Keratinocyte (primary cell): ENCODE measurements at regions not wholly inside any gene's neighbourhood (a gene's known extent, or its start where the extent isn't known, plus 50 kb on each side); places are given as distances from the start of the nearest gene placed in this dataset.

Experiments used
- DNase-seq: peaks from one replicate; pipeline ENCODE4 v3.0.0-alpha.2; 2011; ENCODE audit warnings: low read depth, missing footprints, low spot score
- FAIRE-seq: peaks from 2 replicates; lab custom pipeline; 2011; peaks lifted over from hg19 to GRCh38; lab: Jason Lieb, UNC
- H2AFZ ChIP-seq: 2 replicates; pipeline ENCODE4 v1.6.0; 2012; ENCODE audit warnings: low read length, control low read depth, inconsistent platforms; ENCODE audit not compliant: control insufficient read depth
- H3K27ac ChIP-seq: 2 replicates; pipeline ENCODE4 v1.5.1; 2011; ENCODE audit warnings: low read length; ENCODE audit not compliant: control insufficient read depth, insufficient read depth
- H3K27me3 ChIP-seq: 3 replicates; pipeline ENCODE4 v1.6.0; 2011; ENCODE audit warnings: low read length; ENCODE audit not compliant: control insufficient read depth, insufficient read depth; ENCODE audit errors: extremely low read depth
- H3K36me3 ChIP-seq, 2 experiments: 2 replicates in 1 of 2; 3 replicates in 1 of 2; pipeline ENCODE4 v1.5.1; 2011; ENCODE audit warnings: low read length in 2 of 2, mild to moderate bottlenecking in 1 of 2; ENCODE audit not compliant: control insufficient read depth in 2 of 2, insufficient read depth in 2 of 2; ENCODE audit errors: extremely low read depth in 1 of 2
- H3K4me1 ChIP-seq: 3 replicates; pipeline ENCODE4 v1.5.1; 2011; ENCODE audit warnings: low read length; ENCODE audit not compliant: control insufficient read depth, insufficient read depth; ENCODE audit errors: extremely low read depth
- H3K4me2 ChIP-seq: 3 replicates; pipeline ENCODE4 v1.6.0; 2011; ENCODE audit warnings: low read depth, low read length; ENCODE audit not compliant: control insufficient read depth, insufficient read depth; ENCODE audit errors: extremely low read depth
- H3K4me3 ChIP-seq, 3 experiments: fragments of 200-600 bp in 1 of 3; sonication (generic) in 1 of 3; 2 replicates in 2 of 3; 3 replicates in 1 of 3; pipeline ENCODE4 v1.5.1; 2011 to 2016; ENCODE audit warnings: low read length in 3 of 3, mild to moderate bottlenecking in 3 of 3, control low read depth in 2 of 3, inconsistent platforms in 1 of 3, low read depth in 1 of 3, mixed read lengths in 1 of 3, mixed run types in 1 of 3, moderate library complexity in 1 of 3; ENCODE audit not compliant: control insufficient read depth in 2 of 3, insufficient read depth in 2 of 3; ENCODE audit errors: extremely low read depth in 1 of 3
- H3K79me2 ChIP-seq: 2 replicates; pipeline ENCODE4 v1.6.0; 2012; ENCODE audit warnings: low read length; ENCODE audit not compliant: control insufficient read depth, insufficient read depth
- H3K9ac ChIP-seq: 3 replicates; pipeline ENCODE4 v1.6.0; 2011; ENCODE audit warnings: low read length; ENCODE audit not compliant: control insufficient read depth, insufficient read depth; ENCODE audit errors: extremely low read depth
- H3K9me1 ChIP-seq: 3 replicates; pipeline ENCODE4 v1.6.0; 2011; ENCODE audit warnings: low read length; ENCODE audit not compliant: control insufficient read depth, insufficient read depth; ENCODE audit errors: extremely low read depth
- H3K9me3 ChIP-seq: 2 replicates; pipeline ENCODE4 v1.5.1; 2012; ENCODE audit warnings: low read depth, low read length; ENCODE audit not compliant: control insufficient read depth
- H4K20me1 ChIP-seq: 3 replicates; pipeline ENCODE4 v1.6.0; 2011; ENCODE audit warnings: low read length; ENCODE audit not compliant: control insufficient read depth, insufficient read depth; ENCODE audit errors: extremely low read depth
- CTCF ChIP-seq, 3 experiments: IDR thresholded peaks in 1 of 3; conservative IDR thresholded peaks in 1 of 3; optimal IDR thresholded peaks in 1 of 3; 2 replicates in 2 of 3; 3 replicates in 1 of 3; pipeline versions ENCODE3 to v1.5.1; 2011; ENCODE audit warnings: low read length in 3 of 3, mild to moderate bottlenecking in 3 of 3, moderate library complexity in 2 of 3, control low read depth in 1 of 3, inconsistent platforms in 1 of 3; ENCODE audit not compliant: insufficient read depth in 2 of 3; ENCODE audit errors: extremely low read depth in 1 of 3
- EZH2 ChIP-seq: IDR thresholded peaks from one replicate; pipeline ENCODE4 v1.6.1; 2012; ENCODE audit warnings: inconsistent platforms, mild to moderate bottlenecking, low read length, moderate library complexity
- dilution Hi-C: fragments of 300-500 bp; cut with MboI; formaldehyde crosslinking; loops from one replicate; pipeline ENCODE4 v1.7.0; 2020; ENCODE audit warnings: low sequenced_read_pairs; ENCODE audit not compliant: extremely low pct_ligation_motif_present

- H3K79me2 ChIP-seq = no peaks in the 10 kb centered on the region
- H3K9me3 ChIP-seq = no peaks in the 10 kb centered on the region
- no peak overlapping the region for H3K9ac ChIP-seq
- H4K20me1 ChIP-seq = no peaks in the 10 kb centered on the region
- FAIRE-seq (no peak), DNase-seq (no peak)
- H3K4me2 ChIP-seq = no peak overlapping the region
- H3K27ac ChIP-seq = no peak overlapping the region
- H3K4me3 ChIP-seq = no peak overlapping the region
- H3K27me3 ChIP-seq = no peaks in the 10 kb centered on the region
- TF ChIP-seq EZH2 (no peak), CTCF (optimal IDR thresholded peaks at IDR 0.05 in 1 of 3, IDR thresholded peaks at IDR 0.05 in 1 of 3, conservative IDR thresholded peaks at IDR 0.05 in 1 of 3; ENCODE audit: extremely low read depth in 1 of 3, insufficient read depth in 2 of 3, low read length in 3 of 3) (no peak)
- no peak overlapping the region for H2AFZ ChIP-seq
- dilution Hi-C loops = no loop called here
- no peaks in the 10 kb centered on the region for H3K36me3 ChIP-seq
- H3K4me1 ChIP-seq = no peaks in the 10 kb centered on the region
- no peaks in the 10 kb centered on the region for H3K9me1 ChIP-seq
These were observed 439.3 kb downstream of the NPHP4 start for GRCh38 chr1:5552787-5553484.

GRCh38 chr1:5551274-5551975 is 440.8 kb downstream of the NPHP4 start:
- dilution Hi-C loops = no loop called here
- H2AFZ ChIP-seq = no peak overlapping the region
- no peaks in the 10 kb centered on the region for H3K36me3 ChIP-seq
- no peaks in the 10 kb centered on the region for H4K20me1 ChIP-seq
- H3K27me3 ChIP-seq = no peaks in the 10 kb centered on the region
- no peaks in the 10 kb centered on the region for H3K9me1 ChIP-seq
- no peaks in the 10 kb centered on the region for H3K79me2 ChIP-seq
- H3K9me3 ChIP-seq = no peaks in the 10 kb centered on the region
- H3K27ac ChIP-seq = no peak overlapping the region
- H3K4me3 ChIP-seq = no peak overlapping the region
- FAIRE-seq (no peak), DNase-seq (no peak)
- H3K9ac ChIP-seq = no peak overlapping the region
- H3K4me2 ChIP-seq = no peak overlapping the region
- TF ChIP-seq EZH2 (no peak), CTCF (optimal IDR thresholded peaks at IDR 0.05 in 1 of 3, IDR thresholded peaks at IDR 0.05 in 1 of 3, conservative IDR thresholded peaks at IDR 0.05 in 1 of 3; ENCODE audit: extremely low read depth in 1 of 3, insufficient read depth in 2 of 3, low read length in 3 of 3) (no peak)
- H3K4me1 ChIP-seq = no peaks in the 10 kb centered on the region
